Neural progenitor cell (in vitro differentiated cells): ENCODE measurements at regions not wholly inside any gene's neighbourhood (a gene's known extent, or its start where the extent isn't known, plus 50 kb on each side); places are given as distances from the start of the nearest gene placed in this dataset.

ENCODE experiments used
- DNase-seq: peaks from one replicate; pipeline ENCODE4 v3.0.0-alpha.2; 2016; ENCODE audit warnings: low spot score
- H2AFZ ChIP-seq: fragments of 200-600 bp; sonication (generic); replicated peaks from 2 replicates; pipeline ENCODE4 v1.6.1; 2016; ENCODE audit warnings: antibody characterized with exemption
- H3F3A ChIP-seq: fragments of 200-600 bp; sonication (generic); 2 replicates; pipeline ENCODE4 v1.6.1; 2016; ENCODE audit warnings: antibody characterized with exemption, low read depth
- H3K27ac ChIP-seq: fragments of 200-600 bp; sonication (generic); 2 replicates; pipeline ENCODE4 v1.5.1; 2016; ENCODE audit warnings: mild to moderate bottlenecking
- H3K27me3 ChIP-seq: fragments of 200-600 bp; sonication (generic); 2 replicates; pipeline ENCODE4 v1.6.1; 2016; ENCODE audit warnings: mild to moderate bottlenecking, moderate library complexity
- H3K36me3 ChIP-seq: fragments of 200-600 bp; sonication (generic); 2 replicates; pipeline ENCODE4 v1.5.1; 2016
- H3K4me1 ChIP-seq: fragments of 200-600 bp; sonication (generic); 2 replicates; pipeline ENCODE4 v1.6.1; 2016; ENCODE audit warnings: mixed run types
- H3K4me2 ChIP-seq: fragments of 200-600 bp; sonication (generic); 2 replicates; pipeline ENCODE4 v1.6.1; 2016
- H3K4me3 ChIP-seq: fragments of 200-600 bp; sonication (generic); 2 replicates; pipeline ENCODE4 v1.5.1; 2016
- H3K79me2 ChIP-seq: fragments of 200-600 bp; sonication (generic); 2 replicates; pipeline ENCODE4 v1.6.1; 2016; ENCODE audit warnings: low read depth
- H3K9ac ChIP-seq: fragments of 200-600 bp; sonication (generic); 2 replicates; pipeline ENCODE4 v1.6.1; 2016
- H3K9me3 ChIP-seq: fragments of 200-600 bp; sonication (generic); 2 replicates; pipeline ENCODE4 v1.5.1; 2016; ENCODE audit warnings: low read depth
- H4K20me1 ChIP-seq: fragments of 200-600 bp; sonication (generic); 2 replicates; pipeline ENCODE4 v1.6.1; 2016; ENCODE audit warnings: low read depth
- H3K27ac Mint-ChIP-seq: 3 replicates; pipeline ENCODE4 v1.8.0; 2021; ENCODE audit warnings: mixed read lengths
- H3K27me3 Mint-ChIP-seq: 2 replicates; pipeline ENCODE4 v1.8.0; 2022; ENCODE audit warnings: low read depth, mild to moderate bottlenecking, inconsistent platforms, moderate library complexity, mixed read lengths; ENCODE audit not compliant: insufficient read depth
- H3K36me3 Mint-ChIP-seq: 3 replicates; pipeline ENCODE4 v1.8.0; 2021; ENCODE audit warnings: mixed read lengths
- H3K4me1 Mint-ChIP-seq: 3 replicates; pipeline ENCODE4 v1.8.0; 2021; ENCODE audit warnings: mixed read lengths
- H3K4me3 Mint-ChIP-seq: 3 replicates; pipeline ENCODE4 v1.8.0; 2021; ENCODE audit warnings: mild to moderate bottlenecking, moderate library complexity, mixed read lengths
- H3K9me3 Mint-ChIP-seq: 3 replicates; pipeline ENCODE4 v1.8.0; 2020; ENCODE audit warnings: mixed read lengths
- CTCF ChIP-seq: fragments of 200-600 bp; sonication (generic); IDR thresholded peaks from 2 replicates; pipeline ENCODE4 v1.5.1; 2017; ENCODE audit warnings: antibody characterized with exemption, mild to moderate bottlenecking
- EZH2 ChIP-seq: fragments of 200-600 bp; sonication (generic); IDR thresholded peaks from 2 replicates; pipeline ENCODE4 v1.6.1; 2017; ENCODE audit warnings: antibody characterized with exemption, mild to moderate bottlenecking, moderate library complexity
- EZH2phosphoT487 ChIP-seq: fragments of 200-600 bp; sonication (generic); IDR thresholded peaks from 2 replicates; pipeline ENCODE4 v1.6.1; 2017; ENCODE audit warnings: antibody characterized with exemption

GRCh38 chr6:44537306-44538049, 150.0 kb downstream of the CDC5L start:
- no peaks in the 10 kb centered on the region for H3K79me2 ChIP-seq
- no peak overlapping the region for H3K4me3 Mint-ChIP-seq
- TF ChIP-seq EZH2phosphoT487 (no peak), EZH2 (no peak), CTCF (no peak)
- peaks cover 10% of the 10 kb centered on the region for H3F3A ChIP-seq
- H3K27me3 Mint-ChIP-seq, result peaks cover 18% of the 10 kb centered on the region
- H3K36me3 ChIP-seq, result no peaks in the 10 kb centered on the region
- no peaks in the 10 kb centered on the region for H3K9me3 ChIP-seq
- H3K27me3 ChIP-seq, result no peaks in the 10 kb centered on the region
- no peak overlapping the region for H3K27ac ChIP-seq
- no peak overlapping the region for H3K27ac Mint-ChIP-seq
- no peak for DNase-seq
- peaks cover 19% of the 10 kb centered on the region for H3K4me1 Mint-ChIP-seq
- H3K9ac ChIP-seq, result no peak overlapping the region
- no peaks in the 10 kb centered on the region for H3K36me3 Mint-ChIP-seq
- no peaks in the 10 kb centered on the region for H4K20me1 ChIP-seq
- H3K9me3 Mint-ChIP-seq, result peaks cover 16% of the 10 kb centered on the region
- H3K4me3 ChIP-seq, result no peak overlapping the region
- no peak overlapping the region for H3K4me2 ChIP-seq
- H3K4me1 ChIP-seq, result peaks cover 9% of the 10 kb centered on the region
- no peak overlapping the region for H2AFZ ChIP-seq

- Histone ChIP-seq H3F3A (peaks cover 18% of the 10 kb centered on the region), H3K27me3 (no peaks in the 10 kb centered on the region), H3K27ac (no peak overlapping the region), H3K9me3 (no peaks in the 10 kb centered on the region), H3K9ac (no peak overlapping the region), H4K20me1 (no peaks in the 10 kb centered on the region), H3K4me1 (peaks cover 16% of the 10 kb centered on the region), H2AFZ (no peak overlapping the region), H3K79me2 (no peaks in the 10 kb centered on the region), H3K36me3 (no peaks in the 10 kb centered on the region), H3K4me3 (no peak overlapping the region), H3K4me2 (no peak overlapping the region)
- H3K27ac Mint-ChIP-seq, result no peak overlapping the region
- H3K9me3 Mint-ChIP-seq, result peaks cover 16% of the 10 kb centered on the region
- TF ChIP-seq EZH2phosphoT487 (no peak), CTCF (no peak), EZH2 (no peak)
- peaks cover 16% of the 10 kb centered on the region for H3K27me3 Mint-ChIP-seq
- DNase-seq, result no peak
- H3K4me1 Mint-ChIP-seq, result peaks cover 23% of the 10 kb centered on the region
- H3K4me3 Mint-ChIP-seq, result no peak overlapping the region
- H3K36me3 Mint-ChIP-seq, result no peaks in the 10 kb centered on the region
Measured at GRCh38 chr6:44538131-44538806, 150.8 kb downstream of the CDC5L start.

GRCh38 chr6:44538807-44539201, 151.3 kb downstream of the CDC5L start:
- no peaks in the 10 kb centered on the region for H3K36me3 Mint-ChIP-seq
- Histone ChIP-seq H3K9me3 (no peaks in the 10 kb centered on the region), H2AFZ (no peak overlapping the region), H3K4me2 (no peak overlapping the region), H3K79me2 (no peaks in the 10 kb centered on the region), H3K9ac (no peak overlapping the region), H4K20me1 (no peaks in the 10 kb centered on the region), H3K4me1 (peaks cover 16% of the 10 kb centered on the region), H3F3A (peaks cover 23% of the 10 kb centered on the region), H3K4me3 (no peak overlapping the region), H3K36me3 (no peaks in the 10 kb centered on the region), H3K27ac (no peak overlapping the region), H3K27me3 (no peaks in the 10 kb centered on the region)
- H3K4me3 Mint-ChIP-seq, result no peak overlapping the region
- no peak for DNase-seq
- H3K9me3 Mint-ChIP-seq, result peaks cover 16% of the 10 kb centered on the region
- H3K27ac Mint-ChIP-seq, result no peak overlapping the region
- no peak for TF ChIP-seq EZH2phosphoT487
- TF ChIP-seq EZH2, result no peak
- no peak for TF ChIP-seq CTCF
- H3K4me1 Mint-ChIP-seq, result peaks cover 25% of the 10 kb centered on the region
- H3K27me3 Mint-ChIP-seq, result peaks cover 16% of the 10 kb centered on the region
